ENCODE measurements at regions not wholly inside any gene's neighbourhood (a gene's known extent, or its start where the extent isn't known, plus 50 kb on each side); places are given as distances from the start of the nearest gene placed in this dataset.

- Histone ChIP-seq H3K4me3 (no peak overlapping the region), H3K27ac (no peak overlapping the region), H3K27me3 (no peaks in the 10 kb centered on the region), H3K36me3 (no peaks in the 10 kb centered on the region), H3K9me3 (no peaks in the 10 kb centered on the region), H3K4me1 (no peaks in the 10 kb centered on the region)
- no peak for ATAC-seq (ENCODE audit: low FRiP score in 2 of 2)
- TF ChIP-seq POLR2AphosphoS5 (IDR thresholded peaks at IDR 0.05) (no peak), POLR2A (IDR thresholded peaks at IDR 0.05) (no peak), EP300 (IDR thresholded peaks at IDR 0.05) (no peak), CTCF (IDR thresholded peaks at IDR 0.05) (no peak)
- peak in 1 of 2 donors; percentile 13 for DNase-seq
- 76 to 91% methylated on average over 25 to 37 of the region's 39 CpGs for WGBS, 2 donors
Measured at GRCh38 chrX:112380541-112381278, 298.1 kb upstream of the TRPC5 start.

GRCh38 chrX:112377481-112377880 lies 294.9 kb upstream of the TRPC5 start:
- H3K36me3 ChIP-seq = no peaks in the 10 kb centered on the region
- TF ChIP-seq POLR2AphosphoS5 (IDR thresholded peaks at IDR 0.05) (no peak), CTCF (IDR thresholded peaks at IDR 0.05) (no peak), EP300 (IDR thresholded peaks at IDR 0.05) (no peak), POLR2A (IDR thresholded peaks at IDR 0.05) (no peak)
- WGBS, 2 donors = 67% methylated on average over 3 of the region's 3 CpGs

GRCh38 chrX:112368371-112368770 lies 285.8 kb upstream of the TRPC5 start:
- Histone ChIP-seq H3K27me3 (no peaks in the 10 kb centered on the region), H3K4me1 (no peaks in the 10 kb centered on the region), H3K9me3 (no peaks in the 10 kb centered on the region), H3K27ac (no peak overlapping the region), H3K4me3 (no peak overlapping the region), H3K36me3 (no peaks in the 10 kb centered on the region)
- ATAC-seq (ENCODE audit: low FRiP score in 2 of 2) (no peak), DNase-seq (no peak)
- TF ChIP-seq EP300 (IDR thresholded peaks at IDR 0.05) = no peak
- no peak for TF ChIP-seq POLR2A (IDR thresholded peaks at IDR 0.05)
- TF ChIP-seq POLR2AphosphoS5 (IDR thresholded peaks at IDR 0.05) = no peak
- TF ChIP-seq CTCF (IDR thresholded peaks at IDR 0.05) = no peak
- WGBS, 2 donors = 41 to 89% methylated on average over 1 to 3 of the region's 3 CpGs

More at GRCh38 chrX:112377481-112377880, 294.9 kb upstream of the TRPC5 start:
- DNase-seq (no peak), ATAC-seq (ENCODE audit: low FRiP score in 2 of 2) (no peak)
- Histone ChIP-seq H3K4me3 (no peak overlapping the region), H3K9me3 (no peaks in the 10 kb centered on the region), H3K27me3 (no peaks in the 10 kb centered on the region), H3K27ac (no peak overlapping the region), H3K4me1 (no peaks in the 10 kb centered on the region)

- Histone ChIP-seq H3K4me3 (no peak overlapping the region), H3K27me3 (no peaks in the 10 kb centered on the region), H3K27ac (no peak overlapping the region), H3K36me3 (no peaks in the 10 kb centered on the region), H3K4me1 (no peaks in the 10 kb centered on the region), H3K9me3 (no peaks in the 10 kb centered on the region)
- DNase-seq = no peak
- ATAC-seq (ENCODE audit: low FRiP score in 2 of 2) = no peak
- WGBS, 2 donors = 94 to 96% methylated on average over 1 of the region's 1 CpG
- TF ChIP-seq POLR2AphosphoS5 (IDR thresholded peaks at IDR 0.05) (no peak), POLR2A (IDR thresholded peaks at IDR 0.05) (no peak), EP300 (IDR thresholded peaks at IDR 0.05) (no peak), CTCF (IDR thresholded peaks at IDR 0.05) (no peak)
Measured at GRCh38 chrX:112367065-112367464, 284.5 kb upstream of the TRPC5 start.

- Histone ChIP-seq H3K4me1 (no peaks in the 10 kb centered on the region), H3K4me3 (no peak overlapping the region), H3K36me3 (no peaks in the 10 kb centered on the region), H3K27ac (no peak overlapping the region), H3K27me3 (no peaks in the 10 kb centered on the region), H3K9me3 (no peaks in the 10 kb centered on the region)
- ATAC-seq (ENCODE audit: low FRiP score in 2 of 2) (no peak), DNase-seq (no peak)
- 47 to 63% methylated on average over 1 of the region's 1 CpG for WGBS, 2 donors
- TF ChIP-seq POLR2A (IDR thresholded peaks at IDR 0.05) = no peak
- no peak for TF ChIP-seq POLR2AphosphoS5 (IDR thresholded peaks at IDR 0.05)
Measured at GRCh38 chrX:112359906-112360305, 277.3 kb upstream of the TRPC5 start.

All from upper lobe of left lung (tissue), 6 donors.